ENCODE measurements at regions not wholly inside any gene's neighbourhood (a gene's known extent, or its start where the extent isn't known, plus 50 kb on each side); places are given as distances from the start of the nearest gene placed in this dataset.

GRCh38 chr1:67558449-67559193 lies 126.4 kb upstream of the GADD45A start:
- TF ChIP-seq CTCF (IDR thresholded peaks at IDR 0.05; ENCODE audit: extremely low read depth, insufficient read depth, missing control alignments), result no peak
- no peak for DNase-seq (ENCODE audit: low spot score)
- in situ Hi-C loops (cut with MboI; ENCODE audit: low pct_unique_long_range_greater_than_20kb, low sequenced_read_pairs, unreplicated experiment), result loop anchor here (10.0 kb wide), 1 partner anchor 206 kb away; no protein-coding TSS in a partner anchor

GRCh38 chr1:67559222-67559700 lies 125.7 kb upstream of the GADD45A start:
- no peak for TF ChIP-seq CTCF (IDR thresholded peaks at IDR 0.05; ENCODE audit: extremely low read depth, insufficient read depth, missing control alignments)
- DNase-seq (ENCODE audit: low spot score), result no peak
- in situ Hi-C loops (cut with MboI; ENCODE audit: low pct_unique_long_range_greater_than_20kb, low sequenced_read_pairs, unreplicated experiment), result loop anchor here (10.0 kb wide), 1 partner anchor 206 kb away; no protein-coding TSS in a partner anchor

DNA sequence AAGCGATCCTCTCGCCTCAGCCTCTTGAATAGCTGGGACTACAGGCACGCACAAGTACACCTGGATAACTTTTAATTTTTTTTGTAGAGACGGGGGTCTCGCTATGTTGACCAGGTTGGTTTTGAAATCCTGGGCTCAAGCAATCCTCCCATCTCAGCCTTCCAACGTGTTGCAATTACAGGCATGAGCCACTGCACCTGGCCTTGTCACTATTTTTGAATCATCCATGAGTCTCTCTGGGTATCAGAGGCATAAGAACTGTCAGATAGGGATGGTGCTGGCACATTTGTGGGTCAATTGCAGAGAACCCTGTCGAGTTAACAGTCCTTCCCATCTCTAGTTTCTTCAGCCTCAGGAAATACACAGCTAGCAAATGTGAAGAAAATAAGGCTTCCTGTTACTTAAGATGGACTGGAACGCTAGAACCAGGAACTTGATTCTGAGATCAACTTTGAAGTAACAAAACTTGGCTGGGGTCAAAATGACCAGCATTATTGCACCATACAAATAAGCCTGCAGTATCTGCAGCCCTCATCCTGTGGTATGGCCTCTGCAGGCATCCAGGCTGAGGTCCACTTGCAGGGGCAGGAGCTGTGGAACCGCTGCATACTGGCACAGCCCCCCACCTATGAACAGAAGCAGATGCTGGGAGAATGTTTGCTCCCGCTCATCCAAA lies 124.3 kb upstream of the GADD45A start:
- in situ Hi-C loops (cut with MboI; ENCODE audit: low pct_unique_long_range_greater_than_20kb, low sequenced_read_pairs, unreplicated experiment), result no loop called here
- no peak for TF ChIP-seq CTCF (IDR thresholded peaks at IDR 0.05; ENCODE audit: extremely low read depth, insufficient read depth, missing control alignments)
- no peak for DNase-seq (ENCODE audit: low spot score)

- in situ Hi-C loops (cut with MboI; ENCODE audit: low pct_unique_long_range_greater_than_20kb, low sequenced_read_pairs, unreplicated experiment), result no loop called here
- peak; percentile 74 for DNase-seq (ENCODE audit: low spot score)
- TF ChIP-seq CTCF (IDR thresholded peaks at IDR 0.05; ENCODE audit: extremely low read depth, insufficient read depth, missing control alignments), result peak; percentile 91
Measured at GRCh38 chr1:67561704-67562113, 123.3 kb upstream of the GADD45A start.

DNA sequence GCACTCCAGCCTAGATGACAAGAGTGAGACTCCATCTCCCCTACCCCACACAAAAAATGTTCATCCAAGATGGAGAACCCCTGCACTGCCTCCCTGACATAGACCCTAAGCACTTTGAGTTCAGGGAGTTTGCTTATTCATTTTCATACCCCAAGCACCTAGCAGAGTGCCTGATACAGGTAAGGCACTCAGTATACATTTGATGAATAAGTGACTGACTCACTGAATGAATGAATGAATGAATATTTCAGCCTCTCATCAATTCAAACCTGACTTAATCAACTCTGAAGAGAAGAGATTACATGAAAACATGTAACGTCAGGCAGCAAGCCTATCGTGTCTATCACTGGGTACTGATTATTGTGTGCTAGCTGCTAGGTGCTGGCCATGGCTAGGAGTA lies 121.3 kb upstream of the GADD45A start:
- no peak for DNase-seq (ENCODE audit: low spot score)
- no peak for TF ChIP-seq CTCF (IDR thresholded peaks at IDR 0.05; ENCODE audit: extremely low read depth, insufficient read depth, missing control alignments)
- in situ Hi-C loops (cut with MboI; ENCODE audit: low pct_unique_long_range_greater_than_20kb, low sequenced_read_pairs, unreplicated experiment), result no loop called here

DNA sequence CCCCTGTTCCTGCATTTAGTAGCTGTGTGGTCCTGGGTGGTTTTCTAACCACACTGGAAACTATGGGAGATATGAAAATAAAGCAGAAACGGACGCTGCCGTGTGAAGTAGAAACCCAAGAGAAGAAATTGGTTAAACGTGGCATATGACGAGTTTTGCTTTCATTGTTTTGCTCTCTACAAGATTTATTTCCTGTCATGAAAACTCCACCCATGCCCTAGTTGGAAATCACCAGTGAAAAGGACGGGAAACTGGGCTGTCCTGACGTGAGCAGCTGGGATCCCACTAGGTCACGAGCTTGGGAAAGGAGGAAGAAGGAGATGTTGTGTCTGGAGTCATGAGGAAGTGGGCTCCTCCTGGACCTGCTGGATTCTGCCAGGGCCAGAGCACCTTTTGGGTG lies 120.8 kb upstream of the GADD45A start:
- TF ChIP-seq CTCF (IDR thresholded peaks at IDR 0.05; ENCODE audit: extremely low read depth, insufficient read depth, missing control alignments), result no peak
- in situ Hi-C loops (cut with MboI; ENCODE audit: low pct_unique_long_range_greater_than_20kb, low sequenced_read_pairs, unreplicated experiment), result no loop called here
- no peak for DNase-seq (ENCODE audit: low spot score)
